ENCODE measurements at regions not wholly inside any gene's neighbourhood (a gene's known extent, or its start where the extent isn't known, plus 50 kb on each side); places are given as distances from the start of the nearest gene placed in this dataset.

DNA sequence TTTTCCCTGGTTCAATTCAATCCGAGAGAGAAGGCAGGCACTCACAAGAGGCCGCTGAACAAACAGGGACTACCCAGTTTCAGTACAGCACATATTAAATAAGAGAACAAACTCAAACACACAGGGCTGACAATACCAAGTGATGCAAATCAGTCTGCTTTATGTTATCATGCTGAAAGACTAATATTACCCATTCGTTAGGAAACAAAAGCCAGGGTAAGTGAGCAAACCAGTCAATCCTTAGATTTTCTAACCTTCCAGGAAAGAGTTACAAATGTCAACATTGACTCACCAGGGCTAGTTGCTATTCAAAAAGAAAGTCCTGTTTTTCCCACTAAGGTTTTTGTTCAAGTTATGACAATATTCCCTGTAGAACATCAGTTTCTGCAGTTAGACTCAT, 246.2 kb downstream of the C12orf42 start:
- TF ChIP-seq, protein P1, sequence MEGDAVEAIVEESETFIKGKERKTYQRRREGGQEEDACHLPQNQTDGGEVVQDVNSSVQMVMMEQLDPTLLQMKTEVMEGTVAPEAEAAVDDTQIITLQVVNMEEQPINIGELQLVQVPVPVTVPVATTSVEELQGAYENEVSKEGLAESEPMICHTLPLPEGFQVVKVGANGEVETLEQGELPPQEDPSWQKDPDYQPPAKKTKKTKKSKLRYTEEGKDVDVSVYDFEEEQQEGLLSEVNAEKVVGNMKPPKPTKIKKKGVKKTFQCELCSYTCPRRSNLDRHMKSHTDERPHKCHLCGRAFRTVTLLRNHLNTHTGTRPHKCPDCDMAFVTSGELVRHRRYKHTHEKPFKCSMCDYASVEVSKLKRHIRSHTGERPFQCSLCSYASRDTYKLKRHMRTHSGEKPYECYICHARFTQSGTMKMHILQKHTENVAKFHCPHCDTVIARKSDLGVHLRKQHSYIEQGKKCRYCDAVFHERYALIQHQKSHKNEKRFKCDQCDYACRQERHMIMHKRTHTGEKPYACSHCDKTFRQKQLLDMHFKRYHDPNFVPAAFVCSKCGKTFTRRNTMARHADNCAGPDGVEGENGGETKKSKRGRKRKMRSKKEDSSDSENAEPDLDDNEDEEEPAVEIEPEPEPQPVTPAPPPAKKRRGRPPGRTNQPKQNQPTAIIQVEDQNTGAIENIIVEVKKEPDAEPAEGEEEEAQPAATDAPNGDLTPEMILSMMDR (IDR thresholded peaks at IDR 0.05), result no peak
- TF ChIP-seq EZH2 (IDR thresholded peaks at IDR 0.05; ENCODE audit: borderline replicate concordance, insufficient read depth, low read depth, low read length, poor library complexity, severe bottlenecking), result no peak
